HG03025 (cell line): ENCODE measurements at regions not wholly inside any gene's neighbourhood (a gene's known extent, or its start where the extent isn't known, plus 50 kb on each side); places are given as distances from the start of the nearest gene placed in this dataset.

Source experiments
- ATAC-seq: cut with Tn5 transposase; IDR thresholded peaks from one replicate; pipeline ENCODE4 v1.9.1; 2021; ENCODE audit warnings: mild to moderate bottlenecking, moderate library complexity; ENCODE audit not compliant: unreplicated experiment, low FRiP score

DNA sequence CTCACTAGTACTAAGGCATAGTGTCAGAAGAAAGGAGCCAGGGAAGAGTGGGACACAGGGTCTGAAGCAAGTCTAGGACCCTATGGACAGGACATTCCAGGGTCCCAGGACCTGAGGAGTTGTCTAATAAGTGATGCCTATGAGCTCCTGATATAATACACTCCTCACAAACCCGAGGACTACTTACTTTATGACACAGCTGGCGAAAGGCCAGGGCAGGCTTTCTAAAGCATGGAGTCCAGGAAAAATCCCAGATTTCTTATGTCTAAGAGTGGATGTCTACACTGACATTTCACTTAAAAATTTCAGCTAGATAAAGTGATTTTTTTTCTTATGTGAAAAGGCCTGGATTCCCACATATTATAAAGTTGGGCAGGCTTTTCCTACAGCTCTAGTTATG lies 502.2 kb upstream of the SETBP1 start:
- ATAC-seq = no peak

DNA sequence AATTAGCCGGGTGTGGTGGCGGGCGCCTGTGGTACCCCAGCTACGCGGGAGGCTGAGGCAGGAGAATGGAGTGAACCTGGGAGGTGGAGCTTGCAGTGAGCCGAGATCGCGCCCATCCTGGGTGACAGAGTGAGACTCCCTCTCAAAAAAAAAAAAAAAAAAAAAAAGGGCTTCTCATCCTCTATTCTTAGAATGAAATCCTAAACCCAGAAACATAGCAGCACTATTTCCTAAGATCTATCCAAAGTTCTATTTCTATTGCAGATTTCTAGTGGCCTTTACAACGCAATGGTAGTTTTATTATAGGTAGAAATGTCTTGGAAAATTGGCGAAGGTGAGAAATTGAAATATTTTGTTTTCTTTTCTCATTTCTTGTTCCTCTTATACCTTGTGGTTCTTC lies 501.0 kb upstream of the SETBP1 start:
- no peak for ATAC-seq

DNA sequence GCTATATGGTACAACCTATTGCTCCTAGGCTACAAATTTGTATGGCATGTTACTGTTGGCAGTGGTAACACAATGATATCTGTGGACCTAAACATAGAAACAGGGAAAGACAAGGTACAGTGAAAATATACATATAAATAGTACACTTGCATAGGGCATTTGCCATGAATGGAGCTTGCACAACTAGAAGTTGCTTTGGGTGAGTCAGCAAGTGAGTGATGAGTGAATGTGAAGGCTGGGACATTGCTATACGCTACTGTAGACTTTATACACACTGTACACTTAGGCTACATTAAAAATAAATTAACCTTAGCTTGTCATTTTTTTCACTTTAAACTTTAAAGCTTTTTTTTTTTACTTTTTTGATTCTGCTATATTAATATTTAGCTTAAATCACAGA lies 500.0 kb upstream of the SETBP1 start:
- no peak for ATAC-seq

DNA sequence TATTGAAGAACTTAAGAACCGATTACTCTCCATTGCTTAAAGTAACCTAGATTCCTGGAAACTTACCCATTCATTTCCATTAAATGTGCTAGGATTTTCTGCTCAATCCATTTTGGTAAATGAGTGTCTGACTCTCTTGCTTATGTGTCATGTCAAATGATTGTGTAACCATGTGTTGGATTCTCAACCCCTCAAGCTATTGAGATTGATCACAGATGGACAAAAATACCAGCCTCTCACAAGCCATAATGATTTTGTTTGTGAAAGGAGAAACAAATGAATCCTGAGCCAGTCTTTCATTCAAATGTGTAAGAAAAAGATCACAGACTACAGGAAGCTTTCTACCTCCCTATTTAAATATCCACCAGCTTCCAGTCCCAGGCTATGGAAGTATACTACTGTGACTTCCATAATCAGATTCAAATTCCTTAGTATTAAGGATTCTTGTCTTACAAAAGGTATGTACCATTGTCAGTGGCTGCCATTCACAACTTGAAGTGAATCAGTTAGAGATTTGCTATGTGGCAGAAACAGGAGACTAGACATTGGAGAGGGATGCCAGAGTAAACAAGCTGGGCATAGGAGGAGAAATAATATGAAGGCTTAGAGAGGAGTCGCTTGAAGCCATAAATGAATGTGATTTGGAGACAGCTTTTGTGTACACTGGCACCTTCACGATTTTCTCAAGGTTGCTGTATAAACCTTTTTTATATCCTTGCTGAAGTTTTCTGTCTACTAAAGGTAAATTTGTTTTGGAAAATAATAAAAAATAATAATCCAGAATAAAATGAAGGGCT lies 498.5 kb upstream of the SETBP1 start:
- no peak for ATAC-seq

DNA sequence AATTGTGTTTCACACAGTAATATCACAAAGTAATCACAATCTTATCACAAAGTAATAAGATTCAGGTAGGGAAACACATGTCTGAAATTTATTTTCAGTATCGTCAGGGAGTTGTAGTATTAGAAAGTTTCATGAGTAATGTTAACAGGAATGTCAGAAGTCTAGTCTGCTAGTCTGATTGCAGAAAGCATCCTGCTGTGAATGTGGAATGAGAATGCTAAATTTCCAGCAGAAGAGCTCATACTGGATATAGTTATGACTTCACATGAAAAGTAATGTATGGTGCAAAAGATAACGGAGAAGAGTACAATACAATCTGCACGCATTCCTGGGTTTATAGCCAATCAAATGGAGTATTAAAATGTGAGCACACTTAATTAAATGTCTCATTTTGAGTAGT lies 494.7 kb upstream of the SETBP1 start:
- ATAC-seq = no peak

DNA sequence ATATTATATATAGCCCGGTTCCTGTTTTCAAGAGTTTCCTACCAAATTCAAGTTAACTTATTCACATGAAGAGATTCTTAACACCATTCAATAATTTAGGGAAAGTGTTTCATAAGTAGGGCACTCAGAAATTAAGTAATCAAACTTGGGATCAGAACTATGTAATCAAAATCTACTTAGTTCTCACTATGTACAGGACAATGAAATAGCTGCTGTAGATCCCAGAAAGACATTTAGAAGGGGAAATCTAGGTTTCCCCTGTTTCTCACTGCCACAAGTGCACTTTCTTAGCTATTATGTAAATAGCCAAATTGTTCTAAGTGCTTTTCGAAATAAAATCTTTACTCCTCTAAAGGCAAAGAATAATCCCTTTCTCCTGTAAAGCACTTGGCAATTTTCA lies 493.6 kb upstream of the SETBP1 start:
- ATAC-seq = no peak

DNA sequence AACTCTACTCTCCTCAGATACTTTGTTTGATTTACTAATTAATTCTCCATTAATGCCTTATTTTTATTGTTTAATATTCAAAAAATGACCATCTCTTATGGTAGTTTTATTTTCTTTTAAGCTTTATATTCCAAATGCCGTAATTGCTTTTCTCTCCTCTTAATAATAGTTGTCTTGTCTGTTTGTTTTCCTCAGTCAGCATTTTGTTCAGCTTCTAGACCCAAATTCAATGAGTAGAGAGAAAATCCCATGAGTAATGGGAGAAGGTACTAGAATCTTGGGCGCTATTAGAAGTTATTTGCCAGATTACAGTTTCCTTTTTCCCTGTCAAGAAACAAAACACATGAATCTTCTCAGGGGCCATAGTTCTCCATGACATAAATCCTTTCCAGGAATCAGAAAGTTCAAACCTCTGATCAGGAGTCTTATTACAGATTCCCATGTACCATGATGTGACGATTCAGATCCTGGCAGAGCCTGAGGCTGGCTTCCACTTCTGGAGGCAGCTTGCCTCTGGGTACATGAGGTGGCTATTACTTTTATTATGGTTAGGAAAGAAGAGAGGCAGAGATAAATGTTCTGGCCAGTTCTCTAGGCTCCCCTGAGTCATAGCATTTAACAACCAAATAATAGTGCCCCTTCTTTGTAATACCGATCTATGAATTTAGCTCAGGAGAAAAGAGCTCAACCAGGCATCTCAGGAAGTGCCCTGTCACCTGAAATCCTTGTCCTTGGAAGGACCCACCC lies 485.1 kb upstream of the SETBP1 start:
- no peak for ATAC-seq

DNA sequence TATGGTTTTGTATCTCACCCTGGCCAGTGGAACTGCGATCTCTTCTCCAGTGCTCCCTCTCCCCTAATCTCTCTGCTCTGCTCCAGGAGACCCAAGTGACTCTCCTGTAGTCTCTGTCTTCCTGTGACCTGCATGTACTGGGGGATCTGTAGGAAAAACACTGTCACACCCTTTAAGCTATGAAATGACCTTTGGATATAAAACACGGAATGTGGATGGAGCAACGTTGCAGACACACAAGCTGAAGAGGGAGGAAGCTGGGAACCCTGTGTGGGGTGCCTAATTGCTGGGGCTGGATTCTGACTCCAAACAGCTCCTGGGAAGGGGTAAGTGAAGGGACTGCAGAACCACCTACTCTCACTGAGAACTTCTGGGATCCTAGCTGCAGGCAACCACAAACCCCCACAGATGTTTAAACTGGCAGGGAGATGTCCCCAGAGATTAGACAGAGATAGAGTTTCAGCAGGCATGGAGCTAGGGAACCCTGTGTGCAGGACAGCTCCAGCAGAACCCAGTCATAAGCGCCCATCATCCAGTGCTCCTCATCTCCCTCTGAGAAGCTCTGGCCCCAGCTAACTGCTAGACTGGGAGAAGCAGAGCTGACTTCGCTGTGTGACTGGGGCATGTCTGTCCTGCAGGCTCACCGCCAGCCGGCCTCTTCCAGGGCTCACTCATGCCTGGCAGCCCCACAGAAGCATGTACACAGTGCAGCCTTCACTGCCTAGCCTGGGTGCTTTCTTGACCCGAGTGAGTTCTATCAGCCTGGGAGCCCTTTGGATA lies 482.7 kb upstream of the SETBP1 start:
- ATAC-seq = no peak

DNA sequence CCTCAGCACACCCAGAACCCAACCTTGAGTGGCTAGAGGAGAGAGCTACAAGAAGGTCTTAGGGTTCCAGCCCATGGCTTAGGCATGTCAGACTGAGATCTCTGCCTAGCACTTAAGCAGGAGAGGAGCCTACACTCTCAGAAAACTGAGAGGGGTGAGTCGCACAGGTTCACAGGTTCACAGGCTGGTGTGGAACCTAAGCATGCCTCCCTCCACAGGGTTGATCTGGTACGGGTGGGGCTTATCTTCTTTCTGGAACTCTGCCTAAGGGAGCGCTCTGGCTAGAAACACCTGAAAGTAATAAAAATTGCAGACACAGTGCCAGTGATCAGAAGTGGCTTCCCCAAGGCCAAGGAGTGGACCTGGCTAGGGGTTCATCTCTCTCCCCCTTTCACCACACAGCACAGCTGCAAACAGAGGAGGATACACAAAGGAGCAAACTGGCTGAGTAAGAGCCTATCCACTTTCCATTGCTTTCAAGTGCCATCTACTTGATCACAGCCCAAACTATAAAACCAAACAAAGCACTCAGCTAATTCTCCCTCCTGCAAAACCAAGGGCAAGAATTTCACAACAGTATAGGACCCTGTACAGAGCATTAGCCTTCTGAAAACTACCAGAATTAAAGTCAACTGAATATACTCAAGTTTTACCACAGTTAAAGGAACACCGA lies 481.9 kb upstream of the SETBP1 start:
- ATAC-seq = no peak

DNA sequence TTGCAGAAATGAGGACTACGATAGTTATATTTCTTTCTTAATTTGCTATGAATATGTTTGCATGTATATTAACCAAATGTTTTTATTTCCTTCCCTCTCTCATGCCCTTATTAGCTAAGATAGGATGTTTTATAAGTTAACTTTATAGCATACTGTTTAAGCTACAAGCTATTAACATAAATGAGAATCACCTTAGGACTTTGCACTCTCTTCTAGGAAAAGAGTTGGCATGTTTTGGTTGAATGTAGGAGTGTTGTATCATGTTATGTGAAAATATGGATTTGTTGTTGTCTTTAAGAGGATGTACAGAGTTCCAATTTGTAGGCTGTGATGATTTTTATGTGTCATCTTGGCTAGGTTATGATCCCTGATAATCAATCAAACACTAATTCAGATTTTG lies 467.4 kb upstream of the SETBP1 start:
- no peak for ATAC-seq

DNA sequence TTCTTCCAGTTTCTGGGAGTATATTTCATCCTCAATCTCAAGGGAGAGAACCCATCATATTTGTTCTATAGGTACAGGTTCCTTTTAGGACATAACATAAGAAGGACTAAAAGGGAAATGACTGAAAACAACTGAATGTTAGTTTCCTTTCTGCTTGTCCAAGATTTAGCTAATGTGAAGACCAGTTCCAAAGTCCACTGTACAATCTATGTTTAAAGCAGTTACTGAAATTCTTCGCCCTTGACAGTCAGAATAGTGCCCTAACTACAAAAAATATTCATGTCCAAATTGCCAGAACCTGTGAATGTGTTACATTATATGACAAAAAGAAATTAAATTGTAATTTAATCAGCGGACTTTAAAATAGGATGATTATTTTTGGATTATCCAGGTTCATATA lies 466.3 kb upstream of the SETBP1 start:
- ATAC-seq = no peak

DNA sequence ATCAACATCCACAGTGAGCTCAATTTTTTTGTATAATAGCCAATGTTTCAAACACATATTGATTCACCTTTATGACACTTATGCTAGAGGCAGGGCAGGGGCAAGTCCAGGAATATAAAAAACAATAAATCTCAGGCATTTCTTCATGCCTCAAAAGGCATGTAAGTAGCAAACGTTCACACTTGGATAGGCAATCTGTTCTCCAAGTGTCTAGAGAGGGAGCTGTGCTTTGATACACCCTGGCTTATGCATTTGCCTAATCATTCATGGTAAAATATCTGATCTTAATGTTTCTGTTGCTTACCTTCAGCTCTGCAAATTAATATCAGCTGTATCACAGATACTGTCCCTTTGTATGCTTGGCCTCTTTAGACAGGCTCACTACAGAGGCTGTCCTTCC lies 464.5 kb upstream of the SETBP1 start:
- ATAC-seq = no peak

DNA sequence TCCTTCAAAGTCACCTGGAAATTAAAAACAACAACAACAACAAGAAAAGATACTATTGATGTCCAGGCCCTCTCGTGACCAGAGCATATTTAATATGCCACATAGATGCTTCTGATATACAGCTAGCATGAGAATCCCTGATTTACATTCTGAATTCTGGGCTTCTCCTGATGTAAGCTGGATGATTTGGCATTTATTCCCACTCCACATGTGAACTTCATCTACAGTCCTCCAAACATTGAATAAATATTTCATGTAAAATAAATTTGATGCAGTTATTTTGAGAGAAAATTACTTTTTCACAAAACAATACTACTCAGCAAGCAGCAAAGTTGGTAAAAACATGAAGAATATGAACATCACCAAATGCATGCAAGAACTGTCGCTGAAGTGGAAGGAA lies 453.2 kb upstream of the SETBP1 start:
- no peak for ATAC-seq

DNA sequence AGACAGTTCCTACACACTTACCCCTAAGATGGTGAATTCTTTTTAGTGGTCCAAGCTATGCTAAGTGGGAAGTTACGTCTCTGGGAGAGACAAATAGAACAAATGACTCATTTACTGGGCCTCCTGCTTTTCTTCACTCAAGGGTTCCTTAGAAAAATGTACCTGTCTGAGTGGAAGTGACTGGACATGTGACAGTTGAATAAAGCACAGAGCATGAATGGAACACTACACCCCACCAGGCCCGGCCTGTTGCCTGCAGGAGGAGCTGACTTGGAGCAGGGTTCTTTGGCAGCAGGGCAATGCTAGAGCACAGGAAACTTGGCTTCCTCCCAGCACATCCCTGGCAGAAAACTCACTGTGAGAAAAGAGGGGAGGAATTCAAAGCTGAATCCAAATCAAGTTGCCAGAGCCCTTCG lies 451.0 kb upstream of the SETBP1 start:
- no peak for ATAC-seq

DNA sequence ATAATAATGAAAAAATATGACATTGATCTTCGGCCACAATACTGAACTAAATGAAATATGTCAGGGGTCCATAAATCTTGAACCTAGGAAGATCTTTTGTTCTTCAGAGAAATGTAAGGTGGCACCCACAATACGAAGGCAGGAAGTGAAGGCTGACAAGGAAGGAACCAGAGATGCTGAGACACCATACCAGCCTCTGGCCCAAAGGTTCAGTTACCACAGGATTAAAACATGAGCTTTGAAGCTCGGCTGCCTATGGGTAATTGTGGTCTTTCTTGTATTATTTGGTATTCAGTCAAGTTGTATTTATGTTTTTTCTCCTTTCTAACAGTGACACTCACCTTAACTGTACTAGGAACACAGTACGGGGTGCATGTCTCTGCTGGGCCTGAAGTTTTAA lies 448.8 kb upstream of the SETBP1 start:
- ATAC-seq = no peak

DNA sequence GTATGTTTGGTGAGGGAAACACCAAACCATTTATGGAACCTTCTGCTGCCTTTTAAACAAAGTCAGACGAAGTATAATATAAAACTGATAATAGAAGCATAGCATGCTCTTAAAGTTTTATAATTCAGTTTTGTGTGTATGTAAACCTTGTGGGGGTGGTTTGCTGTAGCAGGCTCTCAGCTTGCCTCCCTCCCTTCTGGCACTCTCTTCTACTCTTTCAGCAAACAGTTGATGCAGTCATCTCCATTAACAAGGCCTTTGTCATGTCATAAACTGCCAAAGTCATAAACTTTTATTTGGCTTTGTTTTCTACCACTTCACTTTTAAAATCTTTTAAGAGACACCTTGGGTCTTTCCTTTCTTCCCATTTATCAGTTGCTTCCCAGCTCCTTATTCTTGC lies 448.2 kb upstream of the SETBP1 start:
- no peak for ATAC-seq

DNA sequence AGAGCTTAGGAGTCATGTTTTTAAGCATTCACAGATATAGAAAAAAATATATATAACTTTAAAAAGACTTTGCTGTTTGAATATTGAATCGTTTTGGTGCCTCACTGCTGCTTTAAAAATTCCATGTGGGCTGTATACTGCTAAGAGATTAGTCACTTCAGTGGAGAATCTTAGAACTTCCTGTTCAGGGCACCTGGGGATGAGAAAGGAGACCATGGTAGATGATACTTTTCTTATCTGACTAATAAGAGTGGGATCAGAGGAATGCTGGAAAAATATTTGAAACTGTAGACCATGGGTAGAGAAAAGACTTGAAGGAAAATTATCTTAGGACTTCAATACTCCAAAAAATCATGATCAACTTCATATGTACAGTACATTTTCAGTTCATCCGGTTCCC lies 442.2 kb upstream of the SETBP1 start:
- ATAC-seq = no peak

DNA sequence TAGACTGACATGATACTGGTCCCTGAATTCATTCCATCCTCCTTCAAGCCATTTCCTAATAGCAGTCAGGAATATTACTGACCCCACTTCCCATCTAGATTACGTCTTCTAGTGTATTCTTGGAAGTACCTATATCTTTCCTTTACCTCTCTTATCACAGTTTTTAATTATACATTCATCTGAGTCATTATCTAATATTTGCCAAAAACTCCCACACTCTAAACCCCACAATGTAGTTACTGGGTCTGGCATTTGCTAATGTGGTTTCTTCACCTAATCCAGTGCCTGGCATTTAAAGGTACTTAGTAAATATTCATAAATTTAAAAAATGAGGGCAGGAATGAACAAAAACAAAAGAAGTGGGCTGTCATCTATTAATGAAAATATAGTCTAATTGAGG lies 441.8 kb upstream of the SETBP1 start:
- ATAC-seq = no peak

DNA sequence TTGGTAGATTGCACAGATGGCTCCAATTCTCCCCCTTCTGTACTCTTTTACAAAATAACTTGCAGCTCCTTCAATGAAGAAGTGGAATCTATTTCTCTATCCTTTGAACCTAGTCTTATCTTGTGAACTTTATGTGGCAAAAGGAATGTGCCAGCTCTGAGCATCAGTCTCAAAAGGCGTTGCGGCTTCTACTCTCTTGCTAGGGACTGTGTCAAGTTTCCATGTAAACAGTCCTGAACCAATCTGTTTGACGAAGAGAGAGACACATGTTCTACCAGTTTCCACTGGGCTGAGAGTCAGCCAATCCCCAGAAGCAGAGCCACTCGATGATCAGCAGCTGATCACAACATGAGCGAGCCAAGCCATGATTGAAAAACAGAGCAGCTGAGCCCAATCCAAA lies 439.7 kb upstream of the SETBP1 start:
- ATAC-seq = no peak

DNA sequence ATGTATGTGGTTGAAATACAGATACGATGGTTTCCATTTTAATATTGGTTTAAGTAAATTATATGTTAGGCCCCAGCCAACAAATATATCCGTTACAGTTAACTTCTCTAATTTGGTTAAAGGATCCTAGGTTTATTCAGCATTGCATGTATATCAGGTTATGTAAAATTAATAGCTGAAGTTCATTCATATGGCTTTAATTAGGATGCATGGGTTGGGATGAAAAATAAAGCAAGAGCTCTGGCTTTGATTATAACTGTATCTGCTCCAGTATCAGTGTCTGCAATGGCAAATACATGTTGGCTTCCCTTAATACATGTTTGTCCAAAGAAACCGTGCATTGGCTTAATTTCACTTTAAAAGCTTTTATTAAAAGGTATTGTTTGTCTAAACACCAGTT lies 435.7 kb upstream of the SETBP1 start:
- ATAC-seq = no peak

DNA sequence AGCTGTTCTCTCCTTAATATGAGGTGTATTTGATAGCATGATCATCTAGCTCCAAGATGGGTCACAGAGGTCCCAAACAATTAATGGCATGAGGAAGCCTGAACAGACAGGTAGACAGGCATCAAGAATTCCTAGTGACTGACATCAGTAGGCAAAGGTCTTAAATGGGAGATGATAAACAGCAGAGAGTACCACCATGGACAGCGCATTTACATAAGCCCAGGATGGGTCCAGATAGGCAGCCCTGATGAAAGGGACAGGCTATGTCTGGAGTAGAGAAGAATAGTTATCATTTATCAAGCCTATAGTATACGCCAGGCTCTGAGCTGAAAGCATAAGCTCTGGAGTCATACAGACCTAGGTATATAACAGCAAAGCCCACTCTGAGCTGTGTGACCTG lies 434.7 kb upstream of the SETBP1 start:
- no peak for ATAC-seq
